ENCODE measurements at regions not wholly inside any gene's neighbourhood (a gene's known extent, or its start where the extent isn't known, plus 50 kb on each side); places are given as distances from the start of the nearest gene placed in this dataset.
"Not testable (repeated sequence)": the region's sequence is repeated elsewhere in the genome, so short reads cannot be mapped to it uniquely, and the experiment has no call there.

DNA sequence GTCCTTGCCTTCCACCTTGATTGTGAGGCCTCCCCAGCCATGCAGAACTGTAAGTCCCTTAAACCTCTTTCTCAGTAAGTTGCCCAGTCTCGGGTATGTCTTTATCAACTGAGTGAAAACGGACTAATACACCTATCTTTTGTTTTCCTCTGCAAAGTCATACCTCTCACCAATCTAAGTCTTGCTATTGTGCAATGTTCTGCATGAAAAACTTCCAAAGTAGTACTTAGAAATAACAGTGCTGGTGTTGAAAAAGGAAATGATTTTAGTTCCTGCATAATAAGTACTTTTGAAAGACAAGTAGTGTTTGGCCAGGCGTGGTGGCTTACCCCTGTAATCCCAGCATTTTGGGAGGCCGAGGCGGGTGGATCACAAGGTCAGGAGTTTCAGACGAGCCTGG, 573.5 kb downstream of the ANKRD50 start:
- DNase-seq: no peak

DNA sequence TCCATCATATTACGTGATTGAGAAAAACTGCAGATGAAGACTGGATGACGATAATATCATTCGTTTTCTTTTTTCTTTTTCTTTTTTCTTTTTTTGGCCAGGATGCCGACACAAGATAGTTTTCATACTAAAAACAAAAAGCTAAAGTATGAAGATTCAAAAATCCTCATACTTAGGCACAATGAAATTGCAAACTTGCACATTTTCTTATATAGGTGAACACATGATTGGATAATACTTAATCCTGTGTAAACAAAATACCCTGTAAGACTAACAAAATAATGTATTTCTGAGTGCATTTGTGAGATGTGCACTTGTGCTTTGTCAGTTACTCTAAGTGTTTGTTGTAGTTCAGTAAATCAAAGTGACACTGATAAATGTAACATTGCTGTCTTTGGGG, 568.9 kb downstream of the ANKRD50 start:
- no peak for DNase-seq

DNA sequence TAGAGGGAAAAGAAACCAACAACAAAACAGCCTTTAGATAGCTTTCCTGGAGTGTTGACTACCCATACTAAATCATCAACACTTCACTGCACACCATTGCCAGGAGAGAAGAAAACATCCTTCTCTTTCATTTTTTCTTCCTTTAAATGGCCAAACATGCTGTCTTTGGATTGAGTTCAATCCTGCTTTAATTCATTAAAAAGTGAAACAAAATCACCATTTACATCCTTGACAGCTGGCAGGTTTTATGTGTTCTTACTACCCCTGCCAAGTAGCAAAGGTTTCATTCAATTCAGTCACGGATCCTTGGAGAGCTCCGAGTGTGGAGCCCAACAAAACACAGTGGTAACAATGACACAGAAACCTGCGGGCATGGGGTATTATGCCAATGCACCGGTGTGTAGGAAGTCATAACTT, 568.3 kb downstream of the ANKRD50 start:
- DNase-seq: no peak

DNA sequence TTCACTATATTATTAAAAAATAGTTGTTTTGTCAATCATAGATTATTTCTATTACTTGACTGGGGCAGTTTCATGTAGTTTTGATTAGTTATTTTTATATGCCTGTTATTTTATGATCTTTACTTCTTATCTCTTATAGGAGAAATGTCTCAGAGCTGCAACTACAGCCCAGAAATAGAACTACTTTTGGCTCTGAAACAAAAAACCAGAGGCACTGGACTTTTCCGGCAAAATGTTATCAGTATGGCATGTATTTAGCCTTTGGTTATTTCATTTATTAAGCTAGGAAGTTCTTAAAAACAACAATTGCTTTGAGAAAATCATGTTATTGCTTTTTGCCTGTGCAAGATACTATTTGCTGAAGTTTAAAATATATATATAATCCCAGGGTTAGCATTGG, 566.5 kb downstream of the ANKRD50 start:
- DNase-seq: no peak

DNA sequence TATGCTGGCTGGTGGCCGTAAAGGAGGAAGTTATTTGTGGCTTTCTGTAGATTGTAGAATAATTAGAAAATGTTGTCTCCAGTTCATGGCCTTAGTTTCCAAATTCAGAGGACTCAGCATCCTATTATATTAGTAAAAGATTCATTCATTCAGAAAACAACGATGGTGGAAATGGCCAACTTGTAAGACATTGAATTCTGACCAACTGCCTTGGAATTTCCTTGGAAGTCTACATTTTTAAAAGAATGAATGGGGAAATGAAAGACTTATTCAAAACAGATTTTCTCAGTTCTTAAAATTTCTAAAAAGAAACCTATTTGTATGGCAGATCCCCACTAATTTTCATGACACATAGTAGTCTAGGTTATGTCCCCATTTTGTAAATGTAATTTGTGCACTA, 561.5 kb downstream of the ANKRD50 start:
- no peak for DNase-seq

DNA sequence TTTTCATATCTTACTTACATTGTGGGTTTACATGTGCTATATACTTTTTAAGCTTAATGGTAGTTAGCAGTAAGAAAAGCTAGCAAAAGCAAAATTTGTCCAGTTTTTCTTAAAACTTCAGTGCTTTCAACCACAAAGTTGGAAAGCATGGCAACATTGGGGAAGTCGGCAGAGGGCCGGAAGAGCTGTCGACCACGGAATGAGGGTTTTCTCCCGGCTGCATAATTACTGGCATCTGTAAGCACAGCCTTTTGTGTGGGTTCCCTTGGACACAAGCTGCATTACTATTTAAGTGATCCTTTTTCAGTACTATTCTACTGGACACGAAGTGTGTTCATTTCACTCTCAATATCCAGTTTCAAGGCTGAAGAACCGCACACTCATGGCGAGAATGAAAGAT, 560.4 kb downstream of the ANKRD50 start:
- DNase-seq: no peak

DNA sequence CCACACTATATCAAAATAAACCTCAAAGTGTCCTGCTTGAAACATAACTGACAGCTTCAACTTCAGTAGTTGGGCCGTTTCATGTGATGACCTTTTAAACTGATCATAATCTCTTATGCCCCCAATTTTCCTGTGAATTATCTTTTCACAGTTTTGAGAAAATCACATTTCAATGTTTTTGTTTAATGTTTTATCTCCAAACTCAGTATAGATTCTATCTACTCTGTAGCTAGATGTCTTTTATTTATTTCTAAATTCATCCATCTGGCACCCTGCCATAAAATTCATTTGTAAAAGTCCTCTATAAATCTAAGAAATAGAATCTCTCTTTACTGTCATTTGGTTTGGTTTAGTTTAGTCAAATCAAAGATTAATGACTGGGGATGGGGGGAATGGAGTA, 557.3 kb downstream of the ANKRD50 start:
- no peak for DNase-seq

DNA sequence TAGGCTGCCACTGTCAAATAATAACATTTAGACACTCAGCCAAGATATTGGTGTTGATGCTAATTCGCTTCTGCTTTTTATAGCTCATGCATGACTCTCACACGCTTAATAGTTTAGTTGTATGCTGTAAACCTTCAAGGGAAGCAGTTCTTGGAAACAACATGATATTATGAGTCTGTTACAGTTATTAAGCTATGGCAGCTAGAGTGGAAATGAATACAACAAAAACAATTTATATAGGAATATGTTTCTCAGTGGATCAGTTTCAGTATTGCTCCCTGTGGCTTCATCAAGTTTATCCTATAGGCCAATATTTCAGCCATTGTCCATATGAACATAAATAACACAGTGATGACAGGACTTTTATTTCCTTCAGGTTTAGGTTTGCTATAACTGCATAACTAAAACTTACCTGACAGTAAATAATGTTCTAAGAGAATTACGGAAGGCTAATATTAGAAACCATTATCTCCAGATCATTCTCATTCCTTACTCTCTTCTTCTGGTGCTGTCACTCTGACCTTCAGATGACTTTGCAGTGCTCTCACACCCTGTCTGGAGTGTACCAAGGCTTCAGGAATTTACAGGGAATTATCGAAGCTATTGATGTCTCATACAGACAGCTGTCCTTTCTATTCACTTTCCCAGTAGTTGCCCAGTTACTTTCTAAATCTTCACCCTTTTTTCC, 555.0 kb downstream of the ANKRD50 start:
- no peak for DNase-seq

DNA sequence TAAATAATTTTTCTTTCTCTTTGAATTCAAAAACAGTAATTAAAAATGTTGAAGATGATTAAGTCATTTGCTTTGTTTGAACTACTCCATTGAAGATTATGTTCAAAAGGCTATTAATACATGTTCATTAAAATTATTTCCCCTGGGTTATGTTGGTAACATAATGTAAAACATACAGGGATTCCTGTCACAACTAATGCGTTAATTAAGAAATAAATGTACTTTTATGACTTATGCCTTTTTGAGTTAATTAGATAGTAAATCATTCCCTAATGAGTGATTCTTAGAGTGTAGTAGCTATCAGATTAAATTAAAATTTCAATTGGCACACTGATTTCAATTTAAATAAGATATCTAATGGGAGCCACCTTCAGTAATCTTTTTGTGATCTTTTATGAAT, 549.1 kb downstream of the ANKRD50 start:
- DNase-seq: no peak

DNA sequence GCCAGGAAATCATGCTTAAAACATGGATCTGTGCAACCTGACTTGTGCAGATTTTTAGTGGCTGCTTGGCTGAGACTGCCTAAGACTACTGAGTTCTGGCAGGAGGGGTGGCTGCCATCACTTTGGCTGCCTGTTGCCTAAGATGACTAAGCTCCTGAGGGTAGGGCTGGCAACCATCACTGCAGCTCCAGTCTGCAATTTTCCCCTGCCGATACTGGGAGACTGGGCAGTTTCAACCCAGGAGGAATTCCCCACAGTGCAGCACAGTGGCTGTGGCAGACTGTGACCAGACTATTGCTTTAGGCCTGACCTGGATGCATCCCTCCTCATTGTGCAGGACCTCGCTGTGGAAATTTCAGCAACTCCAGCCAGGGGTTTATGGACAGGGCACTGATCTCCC, 544.9 kb downstream of the ANKRD50 start:
- no peak for DNase-seq

DNA sequence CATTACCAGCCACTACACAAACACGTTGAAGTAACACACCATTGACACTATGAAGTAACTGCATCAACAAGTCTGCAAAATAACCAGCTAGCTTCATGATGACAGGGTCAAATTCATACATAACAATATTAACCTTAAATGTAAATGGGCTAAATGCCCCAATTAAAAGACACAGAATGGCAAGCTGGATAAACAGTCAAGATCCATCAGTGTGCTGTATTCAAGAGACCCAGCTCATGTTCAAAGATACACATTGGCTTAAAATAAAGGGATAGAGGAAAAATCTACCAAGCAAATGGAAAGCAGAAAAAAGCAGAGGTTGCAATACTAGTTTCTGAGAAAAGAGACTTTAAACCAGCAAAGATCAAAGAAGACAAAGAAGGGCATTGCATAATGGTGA, 543.0 kb downstream of the ANKRD50 start:
- not testable (repeated sequence) for DNase-seq

DNA sequence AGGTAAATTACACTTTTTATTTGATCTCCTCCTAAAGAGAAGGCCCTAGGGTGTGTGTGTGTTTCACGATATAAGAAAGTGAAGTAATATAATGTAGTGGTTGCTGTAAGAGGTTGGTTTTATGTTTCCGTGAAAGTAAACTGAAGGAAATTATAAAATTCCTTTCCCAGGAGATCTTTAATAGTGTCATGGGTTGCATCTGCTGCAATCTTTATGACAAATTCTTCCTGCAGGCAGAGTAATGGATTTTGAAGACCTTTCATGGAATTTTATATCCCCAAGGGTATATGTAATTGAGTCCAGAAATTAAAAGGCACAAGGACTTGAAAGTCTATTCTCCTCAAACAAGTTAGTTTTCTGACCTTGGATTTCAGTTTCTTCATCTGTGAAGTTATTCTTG, 538.6 kb downstream of the ANKRD50 start:
- DNase-seq: no peak

DNA sequence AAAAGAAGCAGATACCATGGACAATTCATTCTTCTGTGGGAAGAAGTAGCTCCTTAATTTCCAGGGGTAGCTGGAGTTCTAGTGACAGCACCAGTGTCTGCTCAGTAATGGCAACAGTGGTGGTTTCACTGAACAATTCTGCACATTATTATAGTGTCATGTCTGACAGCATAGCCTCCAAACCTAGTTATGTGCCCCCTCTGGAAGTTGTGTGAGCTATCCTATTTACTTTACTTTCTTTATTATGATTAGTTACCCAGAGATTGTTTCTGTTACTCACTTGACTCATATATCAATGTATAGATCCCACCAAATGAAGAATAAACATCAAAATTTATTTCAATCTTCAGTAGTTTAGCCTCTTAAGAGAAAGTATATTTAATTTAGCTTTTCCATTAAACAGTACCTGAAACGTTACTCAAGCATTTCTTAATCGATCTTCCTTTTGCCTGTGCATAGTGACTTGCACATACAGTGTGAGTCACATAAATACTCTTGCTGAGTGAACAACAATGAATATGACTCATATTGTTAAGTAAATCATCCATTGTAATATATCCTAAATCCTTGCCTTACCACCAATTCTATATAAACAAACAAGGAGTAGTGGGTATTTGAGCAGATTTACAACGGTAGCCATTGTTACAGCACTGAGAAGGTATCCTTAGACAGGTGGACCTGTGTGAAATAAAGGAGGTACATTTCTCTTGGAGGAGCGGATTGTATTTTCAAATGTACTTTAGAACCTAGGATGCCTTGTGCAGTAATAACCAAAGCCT, 534.7 kb downstream of the ANKRD50 start:
- no peak for DNase-seq

DNA sequence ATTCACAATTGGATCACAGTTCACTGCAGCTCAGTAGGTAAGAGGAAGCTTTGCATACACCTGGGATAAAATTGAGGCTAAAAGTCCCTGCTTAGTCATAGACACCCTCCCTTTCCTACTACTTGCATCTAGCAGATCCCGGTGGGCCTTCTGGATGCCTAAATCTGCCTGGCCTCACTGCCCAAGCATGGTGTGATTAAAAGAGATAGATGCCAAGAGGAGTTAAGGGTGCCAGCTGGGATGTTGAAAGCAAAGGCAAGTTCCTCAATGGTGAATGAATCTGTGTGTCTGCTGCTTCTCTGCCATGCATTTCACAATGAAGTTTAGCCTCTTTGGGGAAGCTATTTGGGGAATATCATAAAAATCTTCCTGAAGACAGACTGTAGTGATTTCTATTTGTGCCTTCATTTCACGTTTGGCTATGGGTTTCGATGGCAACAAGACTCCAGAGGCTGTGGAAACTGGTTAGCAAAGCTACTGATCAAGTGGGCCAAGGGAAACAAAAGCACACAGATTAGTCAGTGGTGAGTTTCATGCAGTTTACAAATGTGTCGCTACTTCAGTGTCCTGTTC, 534.0 kb downstream of the ANKRD50 start:
- DNase-seq: no peak

DNA sequence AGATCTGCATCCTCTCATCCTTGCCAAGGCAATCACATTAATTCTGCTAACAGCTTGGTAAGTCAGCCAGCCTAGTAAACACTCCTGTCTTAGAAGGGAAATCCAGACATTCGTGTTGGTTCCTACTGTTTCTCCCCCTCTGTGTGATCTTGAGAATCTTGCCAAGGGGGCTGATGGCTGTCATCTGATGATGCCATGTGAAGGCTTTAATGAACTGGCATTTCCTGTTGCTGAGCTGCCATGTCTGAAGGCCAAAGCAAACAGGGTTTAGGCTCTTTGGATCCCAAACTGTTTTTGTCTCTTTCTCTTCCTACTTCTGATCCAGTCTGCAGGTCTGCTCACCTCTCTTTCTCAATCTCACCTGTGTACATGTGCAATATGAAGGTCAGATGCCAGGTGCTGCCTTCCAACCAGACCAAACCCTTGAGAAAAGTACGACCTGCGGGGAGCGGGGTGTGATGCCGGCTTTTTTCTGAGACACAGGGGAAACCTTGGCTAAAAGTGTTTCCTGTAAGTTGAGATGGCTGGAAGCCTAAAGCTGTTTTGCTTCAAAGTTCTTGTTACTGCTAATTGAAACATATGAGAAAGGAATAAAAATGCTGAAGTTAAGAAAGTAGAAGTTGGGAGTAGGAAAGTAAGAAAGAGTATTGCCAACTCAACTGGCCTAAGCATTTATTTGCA, 532.9 kb downstream of the ANKRD50 start:
- no peak for DNase-seq

DNA sequence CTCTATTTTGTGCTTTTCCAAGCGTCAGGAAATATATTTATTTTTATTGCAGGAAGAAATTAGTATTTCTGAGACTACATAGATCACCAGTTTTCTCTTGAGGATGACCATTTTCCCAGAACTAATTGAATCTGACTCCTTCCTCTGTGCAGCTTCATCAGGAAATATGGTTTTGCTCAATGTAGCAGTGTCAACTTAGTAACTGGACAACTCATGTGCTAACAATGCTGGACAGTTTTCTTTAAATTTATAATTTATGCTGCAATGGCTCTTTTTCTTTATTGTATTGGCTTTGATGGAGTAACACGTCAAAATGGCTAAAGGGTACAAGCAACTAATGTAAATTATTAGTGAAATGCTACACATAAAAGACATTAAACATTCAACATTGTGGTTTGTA, 531.5 kb downstream of the ANKRD50 start:
- no peak for DNase-seq

DNA sequence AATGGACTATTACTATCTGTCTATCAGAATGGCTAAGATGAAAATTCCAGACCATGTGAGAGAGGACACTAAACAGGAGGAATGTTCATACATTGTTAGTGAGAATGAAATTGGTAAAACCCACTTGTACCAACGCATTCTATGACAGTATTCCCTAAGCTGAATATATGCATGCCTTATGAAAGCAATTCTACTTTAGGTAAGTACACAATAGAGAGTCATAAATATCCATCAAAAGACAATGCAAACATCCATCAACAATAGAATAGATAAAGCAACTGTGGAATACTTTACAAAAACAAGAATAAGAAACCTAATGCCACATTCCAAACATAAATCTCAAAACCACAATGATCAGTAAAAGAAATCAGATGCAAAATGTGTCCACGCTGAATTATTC, 529.3 kb downstream of the ANKRD50 start:
- no peak for DNase-seq

DNA sequence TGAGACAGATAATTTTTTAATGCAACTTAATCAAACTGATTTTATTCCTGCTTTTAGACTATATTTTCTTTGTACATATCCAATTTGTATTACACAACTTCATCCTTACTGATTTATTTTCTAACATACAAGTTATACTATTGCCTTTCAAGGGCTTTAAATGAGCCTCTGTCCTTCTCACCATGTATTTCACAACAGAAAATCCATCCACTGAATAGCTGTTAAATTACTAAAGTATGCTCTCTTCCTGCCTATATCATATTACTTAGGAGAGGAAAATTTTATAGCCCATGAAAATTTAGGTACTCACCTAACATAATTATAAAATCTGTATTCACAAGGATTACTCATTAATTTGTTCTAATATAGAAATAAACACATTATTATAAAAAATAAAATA, 528.6 kb downstream of the ANKRD50 start:
- no peak for DNase-seq

DNA sequence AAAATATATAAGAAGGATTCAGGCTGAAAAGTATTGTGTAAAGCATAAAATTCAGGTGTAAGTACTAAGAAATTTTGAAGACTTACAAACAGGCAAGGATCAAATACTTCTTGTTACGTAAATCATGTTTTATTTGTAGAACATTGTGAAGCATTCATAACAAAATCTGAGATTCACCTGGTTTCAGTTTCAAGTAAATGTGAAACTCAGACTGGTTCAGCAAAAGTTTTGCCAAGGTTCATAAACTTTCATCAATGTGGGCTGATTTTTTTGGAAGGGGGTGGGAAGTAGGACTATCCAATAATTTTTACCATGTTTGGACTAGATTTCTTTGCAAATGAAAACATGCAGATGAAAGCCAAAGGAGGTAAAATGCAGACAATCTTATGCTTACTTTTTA, 527.7 kb downstream of the ANKRD50 start:
- DNase-seq: no peak

DNA sequence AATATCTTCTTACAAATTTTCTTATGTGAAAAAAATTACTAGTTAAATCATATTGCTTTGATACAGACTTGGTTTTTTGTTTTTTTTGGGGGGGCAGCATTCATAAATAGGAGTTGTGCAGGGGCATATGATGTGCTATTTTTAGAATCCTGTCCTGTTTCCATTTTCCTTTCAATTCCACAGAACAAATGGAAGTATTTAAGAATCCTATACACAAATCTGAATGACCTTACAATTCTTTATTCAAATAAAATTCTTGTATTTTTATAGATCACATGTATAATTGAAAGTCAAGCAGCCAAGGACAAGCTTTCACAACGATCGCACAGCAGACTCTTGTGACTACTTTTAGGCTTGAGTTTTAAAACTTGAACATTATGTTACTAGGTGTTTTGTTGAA, 523.9 kb downstream of the ANKRD50 start:
- DNase-seq: no peak

DNA sequence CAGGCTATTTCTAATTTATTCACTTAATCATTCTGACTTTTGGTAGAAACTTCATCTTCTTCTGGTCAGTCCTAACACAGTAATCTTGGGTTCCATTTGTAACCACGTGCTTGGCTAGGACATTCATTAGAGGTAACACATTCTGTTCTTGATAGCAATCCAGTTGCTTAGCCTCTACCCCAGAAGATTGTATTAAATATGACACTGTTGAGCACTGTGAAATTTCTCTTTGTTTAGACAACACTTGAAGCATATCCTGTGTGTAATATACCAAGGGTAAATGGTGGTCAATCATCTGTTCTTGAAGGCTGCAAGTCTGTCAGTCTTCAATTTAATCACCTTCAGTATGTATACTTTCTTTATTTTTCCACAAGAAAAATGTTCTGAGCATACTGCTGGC, 523.0 kb downstream of the ANKRD50 start:
- DNase-seq: no peak

DNA sequence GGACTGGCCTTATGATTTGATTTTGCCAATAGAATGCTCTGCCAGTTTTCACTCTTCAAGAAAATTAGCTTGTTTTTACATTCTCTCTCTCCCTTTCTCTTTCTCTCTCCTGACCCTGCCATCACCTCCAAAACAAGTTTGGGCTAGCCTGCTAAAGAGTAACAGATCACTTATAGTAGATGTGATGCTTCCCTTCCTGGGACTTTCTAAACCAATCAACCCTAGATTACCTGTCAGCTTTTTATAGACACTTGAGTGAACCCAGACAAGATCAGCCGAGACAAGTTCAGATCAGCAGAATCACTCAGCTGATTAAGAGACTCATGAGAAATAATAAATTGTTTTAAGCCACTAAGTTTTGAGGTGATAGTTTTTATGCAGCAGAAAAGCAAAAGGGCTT, 521.2 kb downstream of the ANKRD50 start:
- no peak for DNase-seq

DNA sequence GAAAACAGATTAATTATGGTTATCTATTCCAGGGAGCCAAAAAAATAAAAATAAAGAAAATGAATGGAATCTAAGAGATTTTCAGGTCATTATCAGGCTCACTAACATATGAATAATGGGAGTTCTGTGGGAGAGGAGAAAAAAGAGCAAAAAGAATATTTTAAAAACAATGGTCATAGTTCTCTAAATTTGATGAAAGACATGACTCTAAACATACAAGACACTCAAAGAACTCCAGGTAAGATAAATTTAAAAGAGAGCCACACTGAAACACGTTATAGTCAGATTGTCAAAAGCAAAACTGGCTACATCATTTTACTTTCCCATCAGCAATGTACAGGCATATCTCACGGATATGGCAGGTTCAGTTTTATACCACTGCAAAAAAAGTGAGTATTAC, 520.0 kb downstream of the ANKRD50 start:
- DNase-seq: no peak

DNA sequence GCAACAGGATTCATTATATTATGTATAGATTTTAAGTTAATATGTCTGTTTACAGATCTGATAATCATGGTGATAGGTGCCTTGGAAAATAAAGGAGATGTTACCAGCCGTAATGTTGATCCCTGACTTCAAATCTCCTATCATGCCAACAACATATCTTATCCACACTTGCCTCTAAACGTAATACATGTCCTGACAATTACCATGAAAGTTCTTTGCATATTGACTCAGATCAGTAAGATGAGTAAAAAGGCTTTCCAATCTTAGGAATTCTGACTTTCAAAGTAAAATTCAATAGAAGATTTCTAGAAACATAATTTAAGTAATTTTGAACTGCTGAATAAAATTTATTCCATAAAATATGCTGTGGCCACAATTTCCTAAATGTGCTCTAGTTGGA, 513.3 kb downstream of the ANKRD50 start:
- no peak for DNase-seq
